ENCODE measurements at regions not wholly inside any gene's neighbourhood (a gene's known extent, or its start where the extent isn't known, plus 50 kb on each side); places are given as distances from the start of the nearest gene placed in this dataset.

- no peak overlapping the region for H3K4me3 Mint-ChIP-seq
These were observed 97.0 kb upstream of the KIF5B start for GRCh38 chr10:32153252-32153651.

DNA sequence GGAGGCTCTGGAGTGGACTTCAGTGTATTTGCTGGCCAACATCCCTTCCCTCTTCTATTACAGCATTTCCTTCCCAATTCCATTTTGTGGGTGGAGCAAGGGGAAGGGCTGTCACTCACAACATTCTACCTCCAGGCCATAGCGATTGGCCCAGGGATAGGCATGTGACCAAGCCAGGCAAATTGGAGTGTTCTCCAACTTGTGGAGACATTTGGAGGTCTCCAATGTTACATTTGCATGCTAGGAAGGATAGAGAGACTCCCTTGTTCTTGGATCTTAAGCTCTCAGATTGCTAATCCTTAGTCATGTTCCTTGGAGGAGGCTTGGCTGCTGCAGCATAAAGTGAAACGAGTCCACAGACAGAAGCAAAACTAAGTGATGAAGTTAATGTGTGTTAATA, 95.6 kb upstream of the KIF5B start:
- peaks cover 30% of the 10 kb centered on the region for H3K9me3 Mint-ChIP-seq
- H3K4me3 Mint-ChIP-seq = no peak overlapping the region
- POLR2A ChIA-PET = no interaction called here
- no peak for DNase-seq (ENCODE audit: low spot score)
- ATAC-seq = no peak; the same call in 1 of the 2 replicates
- H3K27ac Mint-ChIP-seq = no peak overlapping the region
- H3K4me1 Mint-ChIP-seq = peaks cover 15% of the 10 kb centered on the region
- H3K27me3 Mint-ChIP-seq (ENCODE audit: low read depth) = no peaks in the 10 kb centered on the region
- CTCF ChIA-PET = no interaction called here
- no peak for TF ChIP-seq GTF2I (CRISPR knock-in tag; conservative IDR thresholded peaks at IDR 0.05)
- 0 out of 2 replicates have a peak, but pooled peaks have one; percentile 17 for TF ChIP-seq NFYB (CRISPR knock-in tag; conservative IDR thresholded peaks at IDR 0.05; ENCODE audit: low read depth)
- TF ChIP-seq, protein P1, sequence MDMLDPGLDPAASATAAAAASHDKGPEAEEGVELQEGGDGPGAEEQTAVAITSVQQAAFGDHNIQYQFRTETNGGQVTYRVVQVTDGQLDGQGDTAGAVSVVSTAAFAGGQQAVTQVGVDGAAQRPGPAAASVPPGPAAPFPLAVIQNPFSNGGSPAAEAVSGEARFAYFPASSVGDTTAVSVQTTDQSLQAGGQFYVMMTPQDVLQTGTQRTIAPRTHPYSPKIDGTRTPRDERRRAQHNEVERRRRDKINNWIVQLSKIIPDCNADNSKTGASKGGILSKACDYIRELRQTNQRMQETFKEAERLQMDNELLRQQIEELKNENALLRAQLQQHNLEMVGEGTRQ (CRISPR knock-in tag; IDR thresholded peaks at IDR 0.05) = peak; percentile 38; the same call in 1 of the 2 replicates
- H3K36me3 Mint-ChIP-seq = peaks cover 20% of the 10 kb centered on the region

More at GRCh38 chr10:32153252-32153651, 97.0 kb upstream of the KIF5B start:
- DNase-seq (ENCODE audit: low spot score) (no peak), ATAC-seq (no peak)
- Mint-ChIP-seq H3K4me1 (peaks cover 15% of the 10 kb centered on the region), H3K36me3 (peaks cover 20% of the 10 kb centered on the region), H3K9me3 (peaks cover 25% of the 10 kb centered on the region), H3K27me3 (ENCODE audit: low read depth) (no peaks in the 10 kb centered on the region), H3K27ac (no peak overlapping the region)
- TF ChIP-seq CBFB (CRISPR knock-in tag; IDR thresholded peaks at IDR 0.05; ENCODE audit: low read depth) (no peak), FOXP1 (CRISPR knock-in tag; IDR thresholded peaks at IDR 0.05; ENCODE audit: borderline replicate concordance) (no peak), ZBTB21 (CRISPR knock-in tag; IDR thresholded peaks at IDR 0.05; ENCODE audit: borderline replicate concordance) (no peak), KAT7 (CRISPR knock-in tag; IDR thresholded peaks at IDR 0.05; ENCODE audit: borderline replicate concordance) (no peak), GRHL2 (CRISPR knock-in tag; IDR thresholded peaks at IDR 0.05; ENCODE audit: insufficient replicate concordance, severe bottlenecking) (no peak), ATF1 (CRISPR knock-in tag; IDR thresholded peaks at IDR 0.05) (no peak)
- TF ChIP-seq, protein P2, sequence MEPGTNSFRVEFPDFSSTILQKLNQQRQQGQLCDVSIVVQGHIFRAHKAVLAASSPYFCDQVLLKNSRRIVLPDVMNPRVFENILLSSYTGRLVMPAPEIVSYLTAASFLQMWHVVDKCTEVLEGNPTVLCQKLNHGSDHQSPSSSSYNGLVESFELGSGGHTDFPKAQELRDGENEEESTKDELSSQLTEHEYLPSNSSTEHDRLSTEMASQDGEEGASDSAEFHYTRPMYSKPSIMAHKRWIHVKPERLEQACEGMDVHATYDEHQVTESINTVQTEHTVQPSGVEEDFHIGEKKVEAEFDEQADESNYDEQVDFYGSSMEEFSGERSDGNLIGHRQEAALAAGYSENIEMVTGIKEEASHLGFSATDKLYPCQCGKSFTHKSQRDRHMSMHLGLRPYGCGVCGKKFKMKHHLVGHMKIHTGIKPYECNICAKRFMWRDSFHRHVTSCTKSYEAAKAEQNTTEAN (CRISPR knock-in tag; IDR thresholded peaks at IDR 0.05) = no peak
- CTCF ChIA-PET = no interaction called here
- POLR2A ChIA-PET = no interaction called here

DNA sequence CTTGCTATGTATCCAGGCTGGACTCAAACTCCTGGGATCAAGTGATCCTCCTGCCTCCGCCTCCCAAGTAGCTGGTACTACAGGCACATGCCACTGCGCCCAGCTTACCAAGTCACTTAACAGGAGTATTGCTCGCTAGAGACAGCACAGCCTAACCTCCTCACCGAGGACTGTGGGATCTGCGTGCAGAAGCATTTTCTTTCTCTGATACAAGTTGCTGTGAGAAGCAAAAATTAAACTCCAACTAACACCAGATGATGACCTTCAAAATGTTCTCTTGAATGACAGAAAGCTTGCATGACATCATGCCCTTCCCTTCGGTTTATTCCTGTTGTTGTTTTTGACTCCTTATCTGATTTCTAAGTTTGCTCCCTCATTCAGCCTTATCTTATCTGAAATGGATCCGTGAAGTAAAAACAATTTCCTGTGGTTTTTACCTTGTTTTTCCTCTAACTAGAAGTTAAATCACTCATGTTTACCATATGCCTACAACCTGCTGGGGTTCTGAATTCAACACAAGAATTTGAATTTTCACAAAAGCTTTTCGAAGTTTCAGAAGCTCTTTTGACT, 94.4 kb upstream of the KIF5B start:
- H3K4me1 Mint-ChIP-seq = peaks cover 15% of the 10 kb centered on the region
- ChIA-PET POLR2A (no interaction called here), CTCF (no interaction called here)
- peaks cover 30% of the 10 kb centered on the region for H3K9me3 Mint-ChIP-seq
- no peak overlapping the region for H3K4me3 Mint-ChIP-seq
- DNase-seq (ENCODE audit: low spot score) = no peak
- H3K36me3 Mint-ChIP-seq = peaks cover 20% of the 10 kb centered on the region
- H3K27me3 Mint-ChIP-seq (ENCODE audit: low read depth) = no peaks in the 10 kb centered on the region
- no peak overlapping the region; the same call in 1 of the 2 replicates for H3K27ac Mint-ChIP-seq
- ATAC-seq = no peak
- TF ChIP-seq SMAD3 (CRISPR knock-in tag; IDR thresholded peaks at IDR 0.05; ENCODE audit: borderline replicate concordance) = no peak
- TF ChIP-seq ATF2 (CRISPR knock-in tag; IDR thresholded peaks at IDR 0.05; ENCODE audit: borderline replicate concordance, low read depth) = no peak
- no peak for TF ChIP-seq PRRX2 (CRISPR knock-in tag; IDR thresholded peaks at IDR 0.05)
- TF ChIP-seq E2F5 (CRISPR knock-in tag; IDR thresholded peaks at IDR 0.05) = no peak
- TF ChIP-seq, protein P1 (CRISPR knock-in tag; IDR thresholded peaks at IDR 0.05) = no peak
- TF ChIP-seq, protein P3, sequence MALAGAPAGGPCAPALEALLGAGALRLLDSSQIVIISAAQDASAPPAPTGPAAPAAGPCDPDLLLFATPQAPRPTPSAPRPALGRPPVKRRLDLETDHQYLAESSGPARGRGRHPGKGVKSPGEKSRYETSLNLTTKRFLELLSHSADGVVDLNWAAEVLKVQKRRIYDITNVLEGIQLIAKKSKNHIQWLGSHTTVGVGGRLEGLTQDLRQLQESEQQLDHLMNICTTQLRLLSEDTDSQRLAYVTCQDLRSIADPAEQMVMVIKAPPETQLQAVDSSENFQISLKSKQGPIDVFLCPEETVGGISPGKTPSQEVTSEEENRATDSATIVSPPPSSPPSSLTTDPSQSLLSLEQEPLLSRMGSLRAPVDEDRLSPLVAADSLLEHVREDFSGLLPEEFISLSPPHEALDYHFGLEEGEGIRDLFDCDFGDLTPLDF (CRISPR knock-in tag; IDR thresholded peaks at IDR 0.05) = no peak
- TF ChIP-seq GRHL2 (CRISPR knock-in tag; IDR thresholded peaks at IDR 0.05; ENCODE audit: insufficient replicate concordance, severe bottlenecking) = no peak
- no peak for TF ChIP-seq ZNF416 (CRISPR knock-in tag; IDR thresholded peaks at IDR 0.05)
- no peak for TF ChIP-seq ZBTB21 (CRISPR knock-in tag; IDR thresholded peaks at IDR 0.05; ENCODE audit: borderline replicate concordance)
- no peak for TF ChIP-seq OVOL2 (CRISPR knock-in tag; IDR thresholded peaks at IDR 0.05; ENCODE audit: borderline replicate concordance)
- TF ChIP-seq ERG (CRISPR knock-in tag; IDR thresholded peaks at IDR 0.05) = no peak
- no peak for TF ChIP-seq ZNF396 (CRISPR knock-in tag; IDR thresholded peaks at IDR 0.05; ENCODE audit: borderline replicate concordance)
- TF ChIP-seq, protein P4, sequence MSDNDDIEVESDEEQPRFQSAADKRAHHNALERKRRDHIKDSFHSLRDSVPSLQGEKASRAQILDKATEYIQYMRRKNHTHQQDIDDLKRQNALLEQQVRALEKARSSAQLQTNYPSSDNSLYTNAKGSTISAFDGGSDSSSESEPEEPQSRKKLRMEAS (CRISPR knock-in tag; IDR thresholded peaks at IDR 0.05) = no peak
- TF ChIP-seq NR2C2 (CRISPR knock-in tag; IDR thresholded peaks at IDR 0.05) = no peak

All from WTC11 (cell line).